Neural cell (in vitro differentiated cells): ENCODE measurements at regions not wholly inside any gene's neighbourhood (a gene's known extent, or its start where the extent isn't known, plus 50 kb on each side); places are given as distances from the start of the nearest gene placed in this dataset.

ENCODE experiments used
- H2AFZ ChIP-seq: fragments of 200-600, 300-800 bp; sonication (generic), shearing (Covaris generic); 2 replicates; pipeline ENCODE4 v1.6.0; 2014; ENCODE audit warnings: low read depth, mild to moderate bottlenecking, antibody characterized with exemption, low read length, moderate library complexity
- H3F3A ChIP-seq: fragments of 200-600 bp; shearing (Covaris generic); 2 replicates; pipeline ENCODE4 v1.6.1; 2016; ENCODE audit warnings: mild to moderate bottlenecking, moderate library complexity, mixed read lengths, antibody characterized with exemption, low read length; ENCODE audit not compliant: insufficient read depth, poor library complexity, severe bottlenecking
- H3K27ac ChIP-seq: fragments of 200-600, 300-800 bp; sonication (generic), shearing (Covaris generic); 2 replicates; pipeline ENCODE4 v1.5.1; 2014; ENCODE audit warnings: mild to moderate bottlenecking, low read length, moderate library complexity
- H3K27me3 ChIP-seq: fragments of 300-800, 200-600 bp; sonication (generic), shearing (Covaris generic); 2 replicates; pipeline ENCODE4 v1.6.0; 2014; ENCODE audit warnings: mild to moderate bottlenecking, low read depth, low read length, moderate library complexity; ENCODE audit not compliant: insufficient read depth
- H3K36me3 ChIP-seq: fragments of 300-800, 200-600 bp; sonication (generic), shearing (Covaris generic); 2 replicates; pipeline ENCODE4 v1.5.1; 2014; ENCODE audit warnings: mild to moderate bottlenecking, antibody characterized with exemption, low read length, moderate library complexity; ENCODE audit not compliant: insufficient read depth
- H3K4me2 ChIP-seq: fragments of 300-800, 200-600 bp; sonication (generic), shearing (Covaris generic); 2 replicates; pipeline ENCODE4 v1.6.0; 2014; ENCODE audit warnings: mild to moderate bottlenecking, low read length
- H3K4me3 ChIP-seq: fragments of 300-800, 200-600 bp; sonication (generic), shearing (Covaris generic); 2 replicates; pipeline ENCODE4 v1.5.1; 2014; ENCODE audit warnings: mild to moderate bottlenecking, low read length, moderate library complexity
- H3K79me2 ChIP-seq: fragments of 200-600 bp; shearing (Covaris generic); replicated peaks from 2 replicates; pipeline ENCODE4 v1.6.0; 2014; ENCODE audit warnings: mild to moderate bottlenecking, low read length, moderate library complexity; ENCODE audit not compliant: insufficient read depth
- H3K9ac ChIP-seq: fragments of 300-800, 200-600 bp; sonication (generic), shearing (Covaris generic); 2 replicates; pipeline ENCODE4 v1.6.1; 2016; ENCODE audit warnings: mild to moderate bottlenecking, low read length, mixed read lengths
- H3K9me2 ChIP-seq: fragments of 200-600 bp; shearing (Covaris generic); 2 replicates; pipeline ENCODE4 v1.6.1; 2016; ENCODE audit warnings: mild to moderate bottlenecking, low read length, mixed read lengths; ENCODE audit not compliant: insufficient read depth
- H3K9me3 ChIP-seq: fragments of 200-600, 300-800 bp; sonication (generic), shearing (Covaris generic); 2 replicates; pipeline ENCODE4 v1.6.1; 2016; ENCODE audit warnings: mild to moderate bottlenecking, mixed run types, low read length, moderate library complexity, mixed read lengths
- H4K20me1 ChIP-seq: fragments of 200-600 bp; shearing (Covaris generic); 2 replicates; pipeline ENCODE4 v1.6.1; 2016; ENCODE audit warnings: mild to moderate bottlenecking, mixed run types; ENCODE audit not compliant: insufficient read depth
- POLR2AphosphoS5 ChIP-seq: IDR thresholded peaks from 2 replicates; pipeline ENCODE4 v1.6.1; 2012
- TAF1 ChIP-seq: IDR thresholded peaks from 2 replicates; pipeline ENCODE4 v1.6.1; 2012; ENCODE audit warnings: low read depth
- TF ChIP-seq, protein P1 (sequence below): IDR thresholded peaks from 2 replicates; pipeline ENCODE4 v1.6.1; 2012; ENCODE audit warnings: borderline replicate concordance

DNA sequence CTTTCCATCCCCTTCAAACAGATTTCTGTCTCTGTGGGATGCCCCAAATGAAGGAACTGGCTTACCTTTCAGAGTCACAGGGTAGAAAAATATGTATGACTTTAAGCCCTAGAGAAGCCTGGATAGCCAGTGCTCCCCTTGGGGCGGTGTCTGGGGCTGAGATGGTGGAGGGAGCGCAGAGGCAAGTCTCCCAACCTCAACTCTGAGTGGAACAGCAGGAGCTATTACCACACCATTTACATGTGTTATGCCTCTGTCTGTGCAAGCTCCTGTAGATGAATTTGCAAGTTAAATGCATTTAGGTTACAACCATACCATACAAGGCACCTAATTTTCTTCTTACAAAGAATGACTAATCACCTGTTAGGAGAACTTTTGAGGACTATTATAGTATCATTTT is 50.4 kb upstream of the CLMN start:
- Histone ChIP-seq H3K4me3 (no peak overlapping the region), H3K9me3 (no peaks in the 10 kb centered on the region), H3K27me3 (no peaks in the 10 kb centered on the region), H2AFZ (no peak overlapping the region), H3K36me3 (no peaks in the 10 kb centered on the region), H3K9me2 (no peaks in the 10 kb centered on the region), H3K4me2 (no peak overlapping the region), H3F3A (no peaks in the 10 kb centered on the region), H3K9ac (no peak overlapping the region), H4K20me1 (no peaks in the 10 kb centered on the region), H3K79me2 (no peaks in the 10 kb centered on the region), H3K27ac (no peak overlapping the region)
- TF ChIP-seq TAF1, result no peak
- TF ChIP-seq POLR2AphosphoS5, result no peak
- TF ChIP-seq, protein P1, sequence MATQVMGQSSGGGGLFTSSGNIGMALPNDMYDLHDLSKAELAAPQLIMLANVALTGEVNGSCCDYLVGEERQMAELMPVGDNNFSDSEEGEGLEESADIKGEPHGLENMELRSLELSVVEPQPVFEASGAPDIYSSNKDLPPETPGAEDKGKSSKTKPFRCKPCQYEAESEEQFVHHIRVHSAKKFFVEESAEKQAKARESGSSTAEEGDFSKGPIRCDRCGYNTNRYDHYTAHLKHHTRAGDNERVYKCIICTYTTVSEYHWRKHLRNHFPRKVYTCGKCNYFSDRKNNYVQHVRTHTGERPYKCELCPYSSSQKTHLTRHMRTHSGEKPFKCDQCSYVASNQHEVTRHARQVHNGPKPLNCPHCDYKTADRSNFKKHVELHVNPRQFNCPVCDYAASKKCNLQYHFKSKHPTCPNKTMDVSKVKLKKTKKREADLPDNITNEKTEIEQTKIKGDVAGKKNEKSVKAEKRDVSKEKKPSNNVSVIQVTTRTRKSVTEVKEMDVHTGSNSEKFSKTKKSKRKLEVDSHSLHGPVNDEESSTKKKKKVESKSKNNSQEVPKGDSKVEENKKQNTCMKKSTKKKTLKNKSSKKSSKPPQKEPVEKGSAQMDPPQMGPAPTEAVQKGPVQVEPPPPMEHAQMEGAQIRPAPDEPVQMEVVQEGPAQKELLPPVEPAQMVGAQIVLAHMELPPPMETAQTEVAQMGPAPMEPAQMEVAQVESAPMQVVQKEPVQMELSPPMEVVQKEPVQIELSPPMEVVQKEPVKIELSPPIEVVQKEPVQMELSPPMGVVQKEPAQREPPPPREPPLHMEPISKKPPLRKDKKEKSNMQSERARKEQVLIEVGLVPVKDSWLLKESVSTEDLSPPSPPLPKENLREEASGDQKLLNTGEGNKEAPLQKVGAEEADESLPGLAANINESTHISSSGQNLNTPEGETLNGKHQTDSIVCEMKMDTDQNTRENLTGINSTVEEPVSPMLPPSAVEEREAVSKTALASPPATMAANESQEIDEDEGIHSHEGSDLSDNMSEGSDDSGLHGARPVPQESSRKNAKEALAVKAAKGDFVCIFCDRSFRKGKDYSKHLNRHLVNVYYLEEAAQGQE, result no peak
